ENCODE measurements at regions not wholly inside any gene's neighbourhood (a gene's known extent, or its start where the extent isn't known, plus 50 kb on each side); places are given as distances from the start of the nearest gene placed in this dataset.

- TF ChIP-seq TCF12 (IDR thresholded peaks at IDR 0.05; ENCODE audit: low read depth) = no peak
- TF ChIP-seq YY1 (IDR thresholded peaks at IDR 0.05; ENCODE audit: low read depth) = no peak
- TF ChIP-seq REST (IDR thresholded peaks at IDR 0.05; ENCODE audit: low read depth) = no peak
- no peak for TF ChIP-seq FOXM1 (IDR thresholded peaks at IDR 0.05; ENCODE audit: borderline replicate concordance, low read depth)
- no peak for TF ChIP-seq EP300 (IDR thresholded peaks at IDR 0.05; ENCODE audit: borderline replicate concordance)
- TF ChIP-seq RAD21 (IDR thresholded peaks at IDR 0.05; ENCODE audit: low read depth) = peak; percentile 62; the same call in 1 of the 2 replicates
- TF ChIP-seq MAX (IDR thresholded peaks at IDR 0.05) = no peak
- no peak for TF ChIP-seq TAF1 (IDR thresholded peaks at IDR 0.05; ENCODE audit: low read depth)
- TF ChIP-seq EGR1 (IDR thresholded peaks at IDR 0.05) = no peak
- no peak for TF ChIP-seq ZBTB7A (IDR thresholded peaks at IDR 0.05; ENCODE audit: low read depth)
- TF ChIP-seq CREB1 (IDR thresholded peaks at IDR 0.05; ENCODE audit: low read depth) = no peak
Observed at GRCh38 chr1:98053471-98054366, 132.9 kb upstream of the DPYD start.

All from Ishikawa (cell line).